ENCODE measurements at regions not wholly inside any gene's neighbourhood (a gene's known extent, or its start where the extent isn't known, plus 50 kb on each side); places are given as distances from the start of the nearest gene placed in this dataset.

DNA sequence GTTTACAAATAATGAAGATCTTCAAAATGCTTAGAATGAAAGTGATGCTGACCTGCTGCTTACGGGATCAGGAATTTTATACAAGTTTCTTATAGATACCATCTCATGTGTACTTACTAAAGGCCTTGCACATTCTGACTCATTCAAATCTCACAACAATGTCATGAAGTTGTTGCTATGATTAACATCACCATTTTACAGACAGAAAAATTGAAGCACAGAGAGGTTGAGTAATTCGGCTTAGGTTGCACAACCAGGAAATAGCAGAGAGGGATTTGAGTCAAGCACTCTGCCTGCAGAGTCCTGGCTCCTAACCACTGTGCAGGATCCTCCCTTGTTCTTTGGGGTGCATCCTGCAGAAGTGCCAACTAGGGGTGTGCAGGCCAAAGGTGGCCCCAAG is 471.9 kb downstream of the MIAT start:
- DNase-seq (ENCODE audit: low spot score) = peak; percentile 19
- intact Hi-C loops (cut with micrococcal nuclease; ENCODE audit: unreplicated experiment) = no loop called here
- CTCF ChIA-PET = no interaction called here

DNA sequence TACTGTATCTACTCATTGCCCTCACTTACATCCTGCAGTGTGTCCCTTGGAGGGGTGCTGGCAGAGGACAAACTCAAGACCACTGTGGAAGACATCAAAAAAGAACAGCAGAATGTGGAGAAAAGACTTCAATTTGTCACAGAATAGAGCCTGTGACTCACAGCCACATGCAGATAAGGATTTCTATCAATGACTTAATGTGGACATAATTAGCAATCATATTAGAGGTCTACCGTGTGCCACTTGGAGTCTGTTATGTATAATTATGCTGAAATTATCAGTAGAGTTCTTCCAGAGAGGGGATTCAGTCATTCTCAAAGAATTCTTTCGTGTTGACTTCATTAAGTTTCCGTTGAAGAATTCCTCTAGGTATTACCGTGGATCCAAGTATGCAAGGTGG is 473.5 kb downstream of the MIAT start:
- POLR2A ChIA-PET (ENCODE audit: low non-redundant PET) = no interaction called here
- Histone ChIP-seq H3K27ac (ENCODE audit: low read depth, low read length, poor library complexity, severe bottlenecking) (no peak overlapping the region), H3K4me1 (ENCODE audit: insufficient read depth, low read length, poor library complexity, severe bottlenecking) (peaks cover 27% of the 10 kb centered on the region), H3K4me3 (ENCODE audit: low read depth, low read length, poor library complexity, severe bottlenecking) (no peak overlapping the region), H3K36me3 (ENCODE audit: insufficient read depth, low read length, poor library complexity, severe bottlenecking) (no peaks in the 10 kb centered on the region), H3K9me3 (ENCODE audit: low read depth, low read length, poor library complexity, severe bottlenecking) (no peaks in the 10 kb centered on the region), H3K27me3 (replicated peaks; ENCODE audit: insufficient read depth, low read depth, low read length, poor library complexity) (no peaks in the 10 kb centered on the region)
- intact Hi-C loops (cut with micrococcal nuclease; ENCODE audit: unreplicated experiment) = no loop called here
- CTCF ChIA-PET = no interaction called here
- TF ChIP-seq EZH2 (IDR thresholded peaks at IDR 0.05; ENCODE audit: borderline replicate concordance, low read depth, low read length, poor library complexity, severe bottlenecking) (no peak), CTCF (conservative IDR thresholded peaks at IDR 0.05; ENCODE audit: low read depth, low read length) (no peak)
- BruUV-seq (replicated peaks) = no TSS peak
- no peak for DNase-seq (ENCODE audit: low spot score)

More for the DNA sequence above, 471.9 kb downstream of the MIAT start:
- Histone ChIP-seq H3K4me3 (ENCODE audit: low read depth, low read length, poor library complexity, severe bottlenecking) (no peak overlapping the region), H3K27ac (ENCODE audit: low read depth, low read length, poor library complexity, severe bottlenecking) (no peak overlapping the region), H3K27me3 (replicated peaks; ENCODE audit: insufficient read depth, low read depth, low read length, poor library complexity) (no peaks in the 10 kb centered on the region), H3K36me3 (ENCODE audit: insufficient read depth, low read length, poor library complexity, severe bottlenecking) (no peaks in the 10 kb centered on the region), H3K4me1 (ENCODE audit: insufficient read depth, low read length, poor library complexity, severe bottlenecking) (peaks cover 21% of the 10 kb centered on the region), H3K9me3 (ENCODE audit: low read depth, low read length, poor library complexity, severe bottlenecking) (no peaks in the 10 kb centered on the region)
- TF ChIP-seq EZH2 (IDR thresholded peaks at IDR 0.05; ENCODE audit: borderline replicate concordance, low read depth, low read length, poor library complexity, severe bottlenecking) (no peak), CTCF (conservative IDR thresholded peaks at IDR 0.05; ENCODE audit: low read depth, low read length) (no peak)
- POLR2A ChIA-PET (ENCODE audit: low non-redundant PET) = no interaction called here
- no TSS peak for BruUV-seq (replicated peaks)

- no TSS peak for BruUV-seq (replicated peaks)
- Histone ChIP-seq H3K27ac (ENCODE audit: low read depth, low read length, poor library complexity, severe bottlenecking) (no peak overlapping the region), H3K4me3 (ENCODE audit: low read depth, low read length, poor library complexity, severe bottlenecking) (no peak overlapping the region), H3K36me3 (ENCODE audit: insufficient read depth, low read length, poor library complexity, severe bottlenecking) (no peaks in the 10 kb centered on the region), H3K4me1 (ENCODE audit: insufficient read depth, low read length, poor library complexity, severe bottlenecking) (peaks cover 27% of the 10 kb centered on the region), H3K27me3 (replicated peaks; ENCODE audit: insufficient read depth, low read depth, low read length, poor library complexity) (no peaks in the 10 kb centered on the region), H3K9me3 (ENCODE audit: low read depth, low read length, poor library complexity, severe bottlenecking) (no peaks in the 10 kb centered on the region)
- no peak for DNase-seq (ENCODE audit: low spot score)
- ChIA-PET POLR2A (ENCODE audit: low non-redundant PET) (no interaction called here), CTCF (no interaction called here)
- TF ChIP-seq EZH2 (IDR thresholded peaks at IDR 0.05; ENCODE audit: borderline replicate concordance, low read depth, low read length, poor library complexity, severe bottlenecking) (no peak), CTCF (conservative IDR thresholded peaks at IDR 0.05; ENCODE audit: low read depth, low read length) (no peak)
- intact Hi-C loops (cut with micrococcal nuclease; ENCODE audit: unreplicated experiment) = no loop called here
Measured at GRCh38 chr22:27131346-27131745, 474.0 kb downstream of the MIAT start.

Measured in A673 (cell line).